H1 (cell line): ENCODE measurements at regions not wholly inside any gene's neighbourhood (a gene's known extent, or its start where the extent isn't known, plus 50 kb on each side); places are given as distances from the start of the nearest gene placed in this dataset.

Source experiments
- CTCF ChIA-PET: fragments of 300-600 bp; sonication (Branson Sonifier 250); formaldehyde crosslinking; loops from one replicate; lab custom pipeline; 2021; ENCODE audit not compliant: partially characterized antibody; lab: Charles Lee
- POLR2A ChIA-PET: fragments of 300-600 bp; sonication (Branson Sonifier 250); formaldehyde crosslinking; loops from one replicate; lab custom pipeline; 2021; ENCODE audit warnings: inconsistent platforms; ENCODE audit not compliant: partially characterized antibody; lab: Charles Lee
- DNase-seq, 2 experiments: peaks; one replicate each; pipeline versions ENCODE4 v3.0.0 to v3.0.0-alpha.2; 2010 to 2022; ENCODE audit warnings: low spot score in 2 of 2, low read depth in 1 of 2, mixed read lengths in 1 of 2
- FAIRE-seq: peaks from 2 replicates; lab custom pipeline; 2011; peaks lifted over from hg19 to GRCh38; lab: Jason Lieb, UNC
- H2AFZ ChIP-seq: 2 replicates; pipeline ENCODE4 v1.8.1; 2012; ENCODE audit warnings: low read length, inconsistent platforms
- H2AK5ac ChIP-seq: 2 replicates; pipeline ENCODE4 v1.6.1; 2013; ENCODE audit warnings: low read depth, low read length
- H2BK120ac ChIP-seq: replicated peaks from 2 replicates; pipeline ENCODE3; 2013; ENCODE audit warnings: low read depth, low read length, inconsistent platforms
- H2BK12ac ChIP-seq: 2 replicates; pipeline ENCODE4 v1.6.1; 2013; ENCODE audit warnings: low read depth, low read length
- H2BK15ac ChIP-seq: 2 replicates; pipeline ENCODE4 v1.6.1; 2013; ENCODE audit warnings: low read length
- H2BK20ac ChIP-seq: 2 replicates; pipeline ENCODE4 v1.6.1; 2013; ENCODE audit warnings: low read length
- H2BK5ac ChIP-seq: 2 replicates; pipeline ENCODE4 v1.6.1; 2013; ENCODE audit warnings: low read depth, low read length
- H3K14ac ChIP-seq: 2 replicates; pipeline ENCODE4 v1.6.1; 2013; ENCODE audit warnings: inconsistent platforms; ENCODE audit not compliant: insufficient read length
- H3K18ac ChIP-seq: 2 replicates; pipeline ENCODE4 v1.6.1; 2013; ENCODE audit warnings: low read length; ENCODE audit errors: extremely low read depth
- H3K23ac ChIP-seq: 2 replicates; pipeline ENCODE4 v1.6.1; 2013; ENCODE audit warnings: inconsistent platforms; ENCODE audit not compliant: insufficient read length
- H3K23me2 ChIP-seq: 2 replicates; pipeline ENCODE4 v1.6.1; 2013; ENCODE audit warnings: low read depth, low read length
- H3K27ac ChIP-seq: 2 replicates; pipeline ENCODE4 v1.6.1; 2011; ENCODE audit warnings: low read depth, low read length, inconsistent platforms
- H3K27me3 ChIP-seq, 4 experiments: replicated peaks in 1 of 4; 1 replicate in 1 of 4; 2 replicates in 3 of 4; pipeline versions ENCODE4 v1.6.1 to v1.8.1; 2011 to 2013; ENCODE audit warnings: low read length in 3 of 4, mild to moderate bottlenecking in 3 of 4, inconsistent platforms in 2 of 4, mixed read lengths in 2 of 4, moderate library complexity in 1 of 4; ENCODE audit not compliant: control insufficient read depth in 3 of 4, insufficient read depth in 3 of 4; ENCODE audit errors: extremely low read depth in 1 of 4
- H3K36me3 ChIP-seq, 4 experiments: 2 replicates each; pipeline versions ENCODE4 v1.6.1 to v1.8.1; 2011 to 2013; ENCODE audit warnings: mild to moderate bottlenecking in 4 of 4, low read length in 3 of 4, moderate library complexity in 2 of 4, control low read depth in 1 of 4, inconsistent platforms in 1 of 4; ENCODE audit not compliant: insufficient read depth in 4 of 4, control insufficient read depth in 2 of 4
- H3K4ac ChIP-seq: replicated peaks from 2 replicates; pipeline ENCODE3; 2013; ENCODE audit warnings: low read length, low read depth, mixed read lengths, inconsistent platforms; ENCODE audit not compliant: insufficient read length
- H3K4me1 ChIP-seq, 4 experiments: replicated peaks in 1 of 4; 1 replicate in 1 of 4; 2 replicates in 3 of 4; pipeline versions ENCODE4 v1.6.1 to v1.8.1; 2011 to 2013; ENCODE audit warnings: low read length in 3 of 4, inconsistent platforms in 2 of 4, mixed read lengths in 1 of 4; ENCODE audit not compliant: insufficient read depth in 4 of 4, control insufficient read depth in 3 of 4
- H3K4me2 ChIP-seq, 2 experiments: 2 replicates each; pipeline versions ENCODE4 v1.6.1 to v1.8.1; 2011 to 2013; ENCODE audit warnings: low read depth in 2 of 2, low read length in 2 of 2, control low read depth in 1 of 2, inconsistent platforms in 1 of 2, mild to moderate bottlenecking in 1 of 2; ENCODE audit not compliant: insufficient read depth in 1 of 2
- H3K4me3 ChIP-seq, 4 experiments: fragments of 200-600, 300-600 bp in 1 of 4; sonication (generic), shearing (Covaris generic), sonication (Bioruptor Twin) in 1 of 4; 2 replicates each; pipeline versions ENCODE4 v1.5.1 to v1.8.1; 2011 to 2016; ENCODE audit warnings: low read length in 4 of 4, low read depth in 3 of 4, control low read depth in 2 of 4, inconsistent platforms in 2 of 4, mild to moderate bottlenecking in 2 of 4, mixed read lengths in 1 of 4, moderate library complexity in 1 of 4; ENCODE audit not compliant: insufficient read depth in 2 of 4; ENCODE audit errors: extremely low read depth in 1 of 4
- H3K56ac ChIP-seq: replicated peaks from 2 replicates; pipeline ENCODE3; 2013; ENCODE audit warnings: low read depth, mild to moderate bottlenecking, mixed read lengths, low read length, inconsistent platforms; ENCODE audit not compliant: insufficient read length
- H3K79me1 ChIP-seq: 2 replicates; pipeline ENCODE4 v1.6.1; 2013; ENCODE audit warnings: low read depth, low read length, control low read depth
- H3K79me2 ChIP-seq, 2 experiments: 2 replicates each; pipeline versions ENCODE4 v1.6.1 to v1.8.1; 2012 to 2013; ENCODE audit warnings: low read length in 2 of 2, mild to moderate bottlenecking in 2 of 2, inconsistent platforms in 1 of 2; ENCODE audit not compliant: insufficient read depth in 2 of 2, control insufficient read depth in 1 of 2
- H3K9ac ChIP-seq, 4 experiments: replicated peaks in 1 of 4; 1 replicate in 1 of 4; 2 replicates in 3 of 4; pipeline versions ENCODE4 v1.6.1 to v1.8.1; 2011 to 2013; ENCODE audit warnings: low read depth in 3 of 4, low read length in 3 of 4, control low read depth in 2 of 4, mild to moderate bottlenecking in 2 of 4, moderate library complexity in 2 of 4, inconsistent platforms in 1 of 4; ENCODE audit errors: extremely low read depth in 1 of 4
- H3K9me3 ChIP-seq, 2 experiments: 2 replicates each; pipeline versions ENCODE4 v1.6.1 to v1.8.1; 2012 to 2013; ENCODE audit warnings: mild to moderate bottlenecking in 2 of 2, moderate library complexity in 2 of 2, control low read depth in 1 of 2, inconsistent platforms in 1 of 2, low read depth in 1 of 2, low read length in 1 of 2, mixed read lengths in 1 of 2; ENCODE audit not compliant: insufficient read depth in 2 of 2
- H4K20me1 ChIP-seq, 2 experiments: replicated peaks in 1 of 2; 2 replicates each; pipeline versions ENCODE3 to v1.8.1; 2011 to 2013; ENCODE audit warnings: inconsistent platforms in 2 of 2, low read length in 2 of 2, mild to moderate bottlenecking in 1 of 2; ENCODE audit not compliant: insufficient read depth in 2 of 2, control insufficient read depth in 1 of 2
- H4K5ac ChIP-seq: 2 replicates; pipeline ENCODE4 v1.6.1; 2013; ENCODE audit warnings: low read length, low read depth, mixed read lengths, inconsistent platforms; ENCODE audit not compliant: insufficient read length
- H4K8ac ChIP-seq: 2 replicates; pipeline ENCODE4 v1.8.0; 2013; ENCODE audit warnings: mild to moderate bottlenecking, moderate library complexity, low read length, inconsistent platforms; ENCODE audit not compliant: insufficient read depth; ENCODE audit errors: extremely low read depth
- H4K91ac ChIP-seq: replicated peaks from 2 replicates; pipeline ENCODE3; 2013; ENCODE audit warnings: low read length, mixed read lengths, inconsistent platforms; ENCODE audit not compliant: insufficient read length
- CREB1 ChIP-seq: IDR thresholded peaks from 2 replicates; pipeline ENCODE4 v1.6.1; 2012; ENCODE audit warnings: inconsistent platforms
- JUND ChIP-seq: IDR thresholded peaks from 2 replicates; pipeline ENCODE4 v1.6.1; 2011; ENCODE audit warnings: mild to moderate bottlenecking, improper control_type of control experiment, low read length
- RFX5 ChIP-seq: IDR thresholded peaks from 2 replicates; pipeline ENCODE4 v1.6.1; 2011; ENCODE audit warnings: low read depth, low read length, improper control_type of control experiment, borderline replicate concordance
- RXRA ChIP-seq: IDR thresholded peaks from 2 replicates; pipeline ENCODE4 v1.6.1; 2011; ENCODE audit warnings: low read depth, mild to moderate bottlenecking, low read length, moderate library complexity; ENCODE audit not compliant: insufficient read depth
- SP1 ChIP-seq: IDR thresholded peaks from 2 replicates; pipeline ENCODE4 v1.6.1; 2011; ENCODE audit warnings: low read depth, low read length
- TAF1 ChIP-seq: IDR thresholded peaks from 2 replicates; pipeline ENCODE4 v1.6.1; 2011; ENCODE audit warnings: mild to moderate bottlenecking, low read depth, low read length
- ZNF274 ChIP-seq: IDR thresholded peaks from 2 replicates; pipeline ENCODE4 v1.7.0; 2012; ENCODE audit warnings: low read length, borderline replicate concordance; ENCODE audit errors: extremely low read depth
- WGBS, 2 experiments: shearing (Covaris generic) in 1 of 2; methylation state at CpG; one replicate each; pipeline versions ENCODE4 v1.1.6 to v1.1.7; 2013 to 2015; ENCODE audit warnings: low lambda C conversion rate in 2 of 2, mixed read lengths in 2 of 2, inconsistent platforms in 1 of 2, low coverage in 1 of 2, missing lambda C conversion rate in 1 of 2; ENCODE audit not compliant: insufficient replicate concordance in 2 of 2, insufficient coverage in 1 of 2, insufficient read length in 1 of 2; ENCODE audit errors: extremely low coverage in 1 of 2, missing lambda C conversion rate in 1 of 2; 5-methylcytosine and 5-hydroxymethylcytosine counted together

- ChIA-PET CTCF (interaction anchor here (0.6 to 1.6 kb wide), 3 partner anchors 13 to 19 kb away, joined by 3 read pairs; no protein-coding TSS in a partner anchor), POLR2A (no interaction called here)
- Histone ChIP-seq H3K4ac (no peak overlapping the region), H2BK15ac (no peak overlapping the region), H3K27me3 (no peaks in the 10 kb centered on the region), H3K23me2 (no peaks in the 10 kb centered on the region), H3K4me1 (no peaks in the 10 kb centered on the region), H3K14ac (no peak overlapping the region), H2AFZ (no peak overlapping the region), H4K8ac (no peak overlapping the region), H2BK20ac (no peak overlapping the region), H4K5ac (no peak overlapping the region), H3K56ac (no peak overlapping the region), H3K18ac (no peak overlapping the region), H3K23ac (no peak overlapping the region), H3K36me3 (no peaks in the 10 kb centered on the region), H3K27ac (no peak overlapping the region), H2AK5ac (no peak overlapping the region), H2BK5ac (no peak overlapping the region), H2BK120ac (no peak overlapping the region), H2BK12ac (no peak overlapping the region), H3K79me2 (no peaks in the 10 kb centered on the region), H3K4me2 (no peak overlapping the region), H4K20me1 (no peaks in the 10 kb centered on the region), H4K91ac (no peak overlapping the region), H3K4me3 (no peak overlapping the region), H3K9me3 (no peaks in the 10 kb centered on the region), H3K9ac (no peak overlapping the region), H3K79me1 (no peaks in the 10 kb centered on the region)
- WGBS, 2 experiments = 74% methylated on average over 3 of the region's 3 CpGs; no CpG with 5 or more reads in 1 of the 2 experiments
- no peak for FAIRE-seq
- DNase-seq = no peak
- TF ChIP-seq TAF1 = no peak
- TF ChIP-seq JUND = no peak
- no peak for TF ChIP-seq RXRA
- TF ChIP-seq CREB1 = no peak
- no peak for TF ChIP-seq RFX5
- no peak for TF ChIP-seq SP1
- TF ChIP-seq ZNF274 = no peak
These were observed 76.7 kb upstream of the DCBLD2 start for GRCh38 chr3:98978068-98978811.
